ENCODE measurements at regions not wholly inside any gene's neighbourhood (a gene's known extent, or its start where the extent isn't known, plus 50 kb on each side); places are given as distances from the start of the nearest gene placed in this dataset.

DNA sequence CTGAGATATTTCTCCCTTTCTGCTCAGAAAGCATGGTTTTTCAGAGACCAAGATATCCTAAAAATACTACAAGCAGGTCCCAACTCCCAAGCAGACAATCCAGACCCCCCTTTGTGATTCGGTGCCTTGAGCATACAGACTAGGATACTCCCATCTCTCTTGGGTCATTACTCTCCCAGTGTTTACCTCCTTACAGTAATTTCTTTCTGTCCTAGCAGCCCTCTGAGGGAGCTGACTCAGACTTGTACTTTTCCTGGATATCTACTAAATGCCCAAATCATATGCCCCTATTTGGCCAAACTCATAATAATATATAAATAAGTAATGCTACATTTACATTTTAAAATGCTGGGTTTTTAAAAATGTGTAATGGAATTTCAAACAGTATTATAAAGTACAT, 355.6 kb downstream of the LRIG3 start:
- TF ChIP-seq, protein P1, sequence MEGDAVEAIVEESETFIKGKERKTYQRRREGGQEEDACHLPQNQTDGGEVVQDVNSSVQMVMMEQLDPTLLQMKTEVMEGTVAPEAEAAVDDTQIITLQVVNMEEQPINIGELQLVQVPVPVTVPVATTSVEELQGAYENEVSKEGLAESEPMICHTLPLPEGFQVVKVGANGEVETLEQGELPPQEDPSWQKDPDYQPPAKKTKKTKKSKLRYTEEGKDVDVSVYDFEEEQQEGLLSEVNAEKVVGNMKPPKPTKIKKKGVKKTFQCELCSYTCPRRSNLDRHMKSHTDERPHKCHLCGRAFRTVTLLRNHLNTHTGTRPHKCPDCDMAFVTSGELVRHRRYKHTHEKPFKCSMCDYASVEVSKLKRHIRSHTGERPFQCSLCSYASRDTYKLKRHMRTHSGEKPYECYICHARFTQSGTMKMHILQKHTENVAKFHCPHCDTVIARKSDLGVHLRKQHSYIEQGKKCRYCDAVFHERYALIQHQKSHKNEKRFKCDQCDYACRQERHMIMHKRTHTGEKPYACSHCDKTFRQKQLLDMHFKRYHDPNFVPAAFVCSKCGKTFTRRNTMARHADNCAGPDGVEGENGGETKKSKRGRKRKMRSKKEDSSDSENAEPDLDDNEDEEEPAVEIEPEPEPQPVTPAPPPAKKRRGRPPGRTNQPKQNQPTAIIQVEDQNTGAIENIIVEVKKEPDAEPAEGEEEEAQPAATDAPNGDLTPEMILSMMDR (IDR thresholded peaks at IDR 0.05; ENCODE audit: insufficient read depth, low read length, poor library complexity, severe bottlenecking), result no peak
- TF ChIP-seq EZH2phosphoT487 (conservative IDR thresholded peaks at IDR 0.05; ENCODE audit: low read length), result no peak
- Histone ChIP-seq H3F3A (ENCODE audit: insufficient read depth) (no peaks in the 10 kb centered on the region), H2AFZ (ENCODE audit: low read depth, low read length, severe bottlenecking) (no peak overlapping the region), H3K9ac (ENCODE audit: low read length) (no peak overlapping the region), H3K79me2 (ENCODE audit: insufficient read depth, low read length) (no peaks in the 10 kb centered on the region), H4K20me1 (ENCODE audit: low read depth, low read length) (no peaks in the 10 kb centered on the region), H3K27ac (ENCODE audit: low read depth, low read length) (no peak overlapping the region), H3K4me3 (ENCODE audit: insufficient read depth, low read length, poor library complexity, severe bottlenecking) (no peak overlapping the region), H3K27me3 (ENCODE audit: low read length) (no peaks in the 10 kb centered on the region), H3K9me3 (ENCODE audit: insufficient read depth, low read length) (no peaks in the 10 kb centered on the region), H3K9me2 (replicated peaks; ENCODE audit: insufficient read depth, low read length) (no peaks in the 10 kb centered on the region), H3K4me2 (ENCODE audit: low read depth, low read length, poor library complexity, severe bottlenecking) (no peak overlapping the region), H3K36me3 (ENCODE audit: low read length) (no peaks in the 10 kb centered on the region)

DNA sequence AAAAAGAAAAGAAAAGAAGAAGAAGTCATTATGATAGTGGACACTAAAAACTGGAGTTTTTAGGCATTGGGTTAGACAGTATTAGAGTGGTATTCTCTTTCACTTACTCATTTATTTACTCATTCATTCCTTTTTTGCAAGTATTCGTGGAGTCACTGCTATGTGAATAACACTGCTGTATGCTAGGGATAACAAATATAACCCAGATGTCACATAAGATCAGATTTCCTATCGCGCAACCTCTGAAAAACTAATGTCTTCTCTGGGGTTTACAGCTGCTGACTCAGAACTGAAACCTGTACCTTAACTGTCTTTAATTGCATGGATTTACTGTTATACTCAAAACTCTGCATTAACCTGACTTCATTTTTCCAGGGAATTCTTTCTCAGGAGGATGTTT, 353.7 kb downstream of the LRIG3 start:
- H3F3A ChIP-seq (ENCODE audit: insufficient read depth), result no peaks in the 10 kb centered on the region
- H2AFZ ChIP-seq (ENCODE audit: low read depth, low read length, severe bottlenecking), result no peak overlapping the region
- no peak overlapping the region for H3K9ac ChIP-seq (ENCODE audit: low read length)
- TF ChIP-seq EZH2phosphoT487 (conservative IDR thresholded peaks at IDR 0.05; ENCODE audit: low read length), result no peak
- TF ChIP-seq, protein P1 (IDR thresholded peaks at IDR 0.05; ENCODE audit: insufficient read depth, low read length, poor library complexity, severe bottlenecking), result no peak
- no peaks in the 10 kb centered on the region for H3K27me3 ChIP-seq (ENCODE audit: low read length)
- no peaks in the 10 kb centered on the region for H3K36me3 ChIP-seq (ENCODE audit: low read length)
- no peak overlapping the region for H3K27ac ChIP-seq (ENCODE audit: low read depth, low read length)
- H3K79me2 ChIP-seq (ENCODE audit: insufficient read depth, low read length), result no peaks in the 10 kb centered on the region
- no peak overlapping the region for H3K4me3 ChIP-seq (ENCODE audit: insufficient read depth, low read length, poor library complexity, severe bottlenecking)
- H3K9me2 ChIP-seq (replicated peaks; ENCODE audit: insufficient read depth, low read length), result no peaks in the 10 kb centered on the region
- H3K9me3 ChIP-seq (ENCODE audit: insufficient read depth, low read length), result no peaks in the 10 kb centered on the region
- no peaks in the 10 kb centered on the region for H4K20me1 ChIP-seq (ENCODE audit: low read depth, low read length)
- no peak overlapping the region for H3K4me2 ChIP-seq (ENCODE audit: low read depth, low read length, poor library complexity, severe bottlenecking)

DNA sequence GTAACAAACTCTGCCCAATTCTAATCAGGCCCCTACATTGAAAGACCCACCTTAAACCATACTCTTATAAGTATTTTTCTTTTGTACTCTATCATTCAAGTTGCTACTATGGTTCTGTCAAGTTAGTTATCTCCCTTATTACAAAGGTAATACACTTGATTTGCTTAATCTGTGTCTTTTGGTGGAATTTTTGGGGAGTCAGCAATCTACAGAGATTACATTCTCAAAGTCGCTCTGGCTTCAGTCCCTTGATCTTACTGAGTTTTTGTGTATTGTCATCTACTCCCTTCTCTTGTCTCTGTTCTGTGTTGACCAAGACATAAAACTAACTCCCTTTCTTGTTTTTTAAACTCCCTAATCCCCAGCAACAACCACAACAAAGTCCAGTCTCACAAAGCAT, 353.1 kb downstream of the LRIG3 start:
- Histone ChIP-seq H3K4me3 (ENCODE audit: insufficient read depth, low read length, poor library complexity, severe bottlenecking) (no peak overlapping the region), H3K36me3 (ENCODE audit: low read length) (no peaks in the 10 kb centered on the region), H3F3A (ENCODE audit: insufficient read depth) (no peaks in the 10 kb centered on the region), H3K27me3 (ENCODE audit: low read length) (no peaks in the 10 kb centered on the region), H3K9me2 (replicated peaks; ENCODE audit: insufficient read depth, low read length) (no peaks in the 10 kb centered on the region), H3K9ac (ENCODE audit: low read length) (no peak overlapping the region), H2AFZ (ENCODE audit: low read depth, low read length, severe bottlenecking) (no peak overlapping the region), H3K9me3 (ENCODE audit: insufficient read depth, low read length) (no peaks in the 10 kb centered on the region), H4K20me1 (ENCODE audit: low read depth, low read length) (no peaks in the 10 kb centered on the region), H3K79me2 (ENCODE audit: insufficient read depth, low read length) (no peaks in the 10 kb centered on the region), H3K4me2 (ENCODE audit: low read depth, low read length, poor library complexity, severe bottlenecking) (no peak overlapping the region), H3K27ac (ENCODE audit: low read depth, low read length) (no peak overlapping the region)
- TF ChIP-seq, protein P1 (IDR thresholded peaks at IDR 0.05; ENCODE audit: insufficient read depth, low read length, poor library complexity, severe bottlenecking), result no peak
- no peak for TF ChIP-seq EZH2phosphoT487 (conservative IDR thresholded peaks at IDR 0.05; ENCODE audit: low read length)
